OCI-LY3 (cell line): ENCODE measurements at regions not wholly inside any gene's neighbourhood (a gene's known extent, or its start where the extent isn't known, plus 50 kb on each side); places are given as distances from the start of the nearest gene placed in this dataset.

Source experiments
- H2AFZ ChIP-seq: fragments of 200-600, 300-600 bp; shearing (Covaris generic); 2 replicates; pipeline ENCODE4 v1.6.0; 2014; ENCODE audit warnings: antibody characterized with exemption, low read depth, low read length
- H3K27ac ChIP-seq: fragments of 200-600, 300-600 bp; sonication (generic); 2 replicates; pipeline ENCODE4 v1.5.1; 2014; ENCODE audit warnings: mild to moderate bottlenecking, low read length, moderate library complexity, mixed read lengths
- H3K27me3 ChIP-seq: fragments of 200-600, 300-600 bp; sonication (generic); 2 replicates; pipeline ENCODE4 v1.6.1; 2014; ENCODE audit warnings: low read depth, low read length, mixed read lengths
- H3K36me3 ChIP-seq: fragments of 200-600, 300-600 bp; sonication (generic); replicated peaks from 2 replicates; pipeline ENCODE3; 2014; ENCODE audit warnings: low read depth, low read length, mixed read lengths
- H3K4me1 ChIP-seq: fragments of 300-600, 200-600 bp; sonication (generic); 2 replicates; pipeline ENCODE4 v1.6.1; 2014; ENCODE audit warnings: low read length, mixed read lengths
- H3K4me2 ChIP-seq: fragments of 200-600, 300-600 bp; sonication (generic); 2 replicates; pipeline ENCODE4 v1.6.1; 2014; ENCODE audit warnings: low read length, mixed read lengths
- H3K4me3 ChIP-seq: fragments of 300-600, 200-600 bp; sonication (generic); 2 replicates; pipeline ENCODE4 v1.5.1; 2014; ENCODE audit warnings: antibody characterized with exemption, mild to moderate bottlenecking, low read length, moderate library complexity
- H3K79me2 ChIP-seq: fragments of 300-600, 200-600 bp; shearing (Covaris generic); 2 replicates; pipeline ENCODE4 v1.6.1; 2014; ENCODE audit warnings: mild to moderate bottlenecking, low read length, mixed read lengths
- H3K9ac ChIP-seq: fragments of 300-600, 200-600 bp; shearing (Covaris generic); 2 replicates; pipeline ENCODE4 v1.6.0; 2014; ENCODE audit warnings: mild to moderate bottlenecking, low read length, moderate library complexity
- H3K9me3 ChIP-seq: fragments of 200-600, 300-600 bp; shearing (Covaris generic); 2 replicates; pipeline ENCODE4 v1.6.1; 2014; ENCODE audit warnings: low read length, mixed read lengths; ENCODE audit not compliant: insufficient read depth
- H4K20me1 ChIP-seq: fragments of 200-600, 300-600 bp; sonication (generic); 2 replicates; pipeline ENCODE4 v1.6.1; 2016; ENCODE audit warnings: low read length, mixed read lengths; ENCODE audit not compliant: insufficient read depth
- CTCF ChIP-seq: fragments of 200-600, 300-600 bp; sonication (generic); IDR thresholded peaks from 2 replicates; pipeline ENCODE4 v1.5.1; 2014; ENCODE audit warnings: antibody characterized with exemption, low read length, low read depth
- EZH2phosphoT487 ChIP-seq: fragments of 200-600 bp; shearing (Covaris generic); IDR thresholded peaks from 2 replicates; pipeline ENCODE4 v1.6.1; 2018; ENCODE audit warnings: antibody characterized with exemption, mixed run types, low read depth

DNA sequence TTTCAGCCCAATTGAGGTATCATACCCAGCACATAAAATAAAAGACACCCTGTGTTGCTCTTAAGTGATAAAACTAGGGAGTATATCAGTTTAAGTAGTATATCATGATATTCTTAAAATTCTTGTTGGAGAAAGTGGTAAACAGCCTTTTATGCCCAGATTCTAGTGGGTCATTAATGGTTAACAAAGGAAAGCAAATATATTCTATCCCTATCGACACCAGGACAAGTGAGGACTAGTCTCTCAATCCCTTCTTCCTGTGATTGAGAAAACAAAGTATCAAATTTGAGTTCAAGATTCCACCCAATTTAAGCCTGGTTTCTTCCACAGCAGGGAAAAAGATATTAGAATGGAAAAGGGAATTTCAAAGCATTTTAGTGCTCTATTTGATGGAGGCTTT, 142.4 kb upstream of the IL12A start:
- TF ChIP-seq CTCF = no peak
- TF ChIP-seq EZH2phosphoT487 = no peak
- no peaks in the 10 kb centered on the region for H3K27me3 ChIP-seq
- no peak overlapping the region for H3K4me2 ChIP-seq
- H3K4me3 ChIP-seq = no peak overlapping the region
- H3K4me1 ChIP-seq = no peaks in the 10 kb centered on the region
- no peaks in the 10 kb centered on the region for H3K36me3 ChIP-seq
- H3K79me2 ChIP-seq = no peaks in the 10 kb centered on the region
- H3K9ac ChIP-seq = no peak overlapping the region
- no peak overlapping the region for H2AFZ ChIP-seq
- H3K27ac ChIP-seq = no peak overlapping the region
- no peaks in the 10 kb centered on the region for H3K9me3 ChIP-seq
- no peaks in the 10 kb centered on the region for H4K20me1 ChIP-seq

GRCh38 chr3:159848348-159849118, 140.1 kb upstream of the IL12A start:
- Histone ChIP-seq H3K36me3 (no peaks in the 10 kb centered on the region), H3K79me2 (no peaks in the 10 kb centered on the region)
- TF ChIP-seq EZH2phosphoT487 (no peak), CTCF (no peak)

DNA sequence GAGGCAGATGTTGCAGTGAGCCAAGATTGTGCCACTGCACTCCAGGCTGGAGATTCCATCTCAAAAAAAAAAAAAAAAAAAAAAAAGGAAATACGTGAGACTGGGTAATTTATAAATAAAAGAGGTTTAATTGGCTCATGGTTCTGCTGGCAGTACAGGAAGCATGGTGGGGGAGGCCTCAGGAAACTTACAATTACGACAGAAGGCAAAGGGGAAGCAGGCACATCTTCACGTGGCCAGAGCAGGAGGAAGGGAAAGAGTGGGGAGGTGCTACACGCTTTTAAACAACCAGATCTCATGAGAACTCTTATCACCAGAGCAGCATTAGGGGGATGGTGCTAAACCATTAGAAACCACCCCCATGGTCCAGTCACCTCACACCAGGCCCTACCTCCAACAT, 138.2 kb upstream of the IL12A start:
- no peak overlapping the region for H3K4me3 ChIP-seq
- no peak for TF ChIP-seq EZH2phosphoT487
- no peak for TF ChIP-seq CTCF
- H3K9me3 ChIP-seq = no peaks in the 10 kb centered on the region
- H3K9ac ChIP-seq = no peak overlapping the region
- H3K36me3 ChIP-seq = no peaks in the 10 kb centered on the region
- H3K27ac ChIP-seq = no peak overlapping the region
- no peaks in the 10 kb centered on the region for H4K20me1 ChIP-seq
- no peak overlapping the region for H2AFZ ChIP-seq
- H3K4me2 ChIP-seq = no peak overlapping the region
- no peaks in the 10 kb centered on the region for H3K4me1 ChIP-seq
- H3K27me3 ChIP-seq = no peaks in the 10 kb centered on the region
- no peaks in the 10 kb centered on the region for H3K79me2 ChIP-seq

More at GRCh38 chr3:159848348-159849118, 140.1 kb upstream of the IL12A start:
- Histone ChIP-seq H3K4me1 (no peaks in the 10 kb centered on the region), H3K4me3 (no peak overlapping the region), H3K4me2 (no peak overlapping the region), H2AFZ (no peak overlapping the region), H4K20me1 (no peaks in the 10 kb centered on the region), H3K27ac (no peak overlapping the region), H3K9ac (no peak overlapping the region), H3K27me3 (no peaks in the 10 kb centered on the region), H3K9me3 (no peaks in the 10 kb centered on the region)

DNA sequence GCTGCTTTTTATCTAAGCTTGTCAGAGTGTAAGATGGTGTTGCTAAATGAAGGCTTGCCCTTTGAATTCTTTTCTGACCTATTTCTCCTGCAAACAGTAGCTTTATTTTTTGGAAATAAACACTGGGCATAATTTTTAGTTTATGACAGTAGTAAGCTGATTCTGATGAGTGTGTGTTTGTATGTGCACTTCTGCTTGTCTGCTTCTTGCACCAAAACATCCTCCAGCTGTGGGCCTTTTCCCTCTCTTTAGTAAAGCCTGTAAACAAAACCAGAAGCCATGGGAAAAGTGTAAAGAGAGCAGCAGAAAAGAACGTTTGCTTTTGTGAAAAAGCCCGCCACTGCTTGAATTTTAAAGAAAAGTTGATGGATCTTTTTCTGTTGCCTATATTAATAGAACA, 136.4 kb upstream of the IL12A start:
- no peak overlapping the region for H2AFZ ChIP-seq
- no peaks in the 10 kb centered on the region for H3K27me3 ChIP-seq
- no peaks in the 10 kb centered on the region for H4K20me1 ChIP-seq
- H3K4me3 ChIP-seq = no peak overlapping the region
- H3K9ac ChIP-seq = no peak overlapping the region
- H3K27ac ChIP-seq = no peak overlapping the region
- no peaks in the 10 kb centered on the region for H3K4me1 ChIP-seq
- H3K36me3 ChIP-seq = no peaks in the 10 kb centered on the region
- no peak for TF ChIP-seq EZH2phosphoT487
- no peak for TF ChIP-seq CTCF
- H3K9me3 ChIP-seq = no peaks in the 10 kb centered on the region
- H3K79me2 ChIP-seq = no peaks in the 10 kb centered on the region
- no peak overlapping the region for H3K4me2 ChIP-seq
